ENCODE measurements at regions not wholly inside any gene's neighbourhood (a gene's known extent, or its start where the extent isn't known, plus 50 kb on each side); places are given as distances from the start of the nearest gene placed in this dataset.

DNA sequence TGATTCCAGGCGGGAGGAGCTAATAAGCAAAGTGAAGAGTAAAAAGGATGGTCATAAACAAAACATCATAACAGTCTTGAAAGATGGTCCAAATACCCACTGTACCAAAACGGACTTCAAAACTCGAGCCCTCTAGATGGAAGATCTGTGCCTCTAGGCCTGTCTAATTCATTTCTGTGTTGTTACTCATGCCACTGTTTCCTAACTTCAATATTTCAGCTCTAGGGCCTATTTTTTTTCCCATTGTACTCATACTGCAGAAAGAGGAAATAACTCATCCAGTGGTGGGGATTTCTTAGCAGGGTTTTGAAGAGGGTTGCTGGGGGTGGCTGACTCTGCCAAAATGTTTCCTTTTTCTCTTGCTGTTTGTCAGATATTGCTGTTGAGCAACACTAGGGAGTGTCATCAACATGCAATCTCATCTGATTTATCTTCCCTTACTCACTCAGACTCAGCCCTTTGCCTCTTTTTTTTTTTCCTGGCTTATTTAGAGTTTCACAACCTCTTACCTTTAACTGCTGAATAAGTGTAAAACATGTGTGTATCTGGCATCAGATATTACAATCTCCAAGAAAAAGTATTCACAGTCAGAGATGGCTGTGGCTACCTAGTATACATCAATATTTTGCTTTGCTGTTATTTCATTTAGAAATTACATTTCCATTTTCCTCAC is 189.6 kb downstream of the DUSP6 start:
- TF ChIP-seq POLR2A (IDR thresholded peaks at IDR 0.05): no peak
- TF ChIP-seq, protein P1, sequence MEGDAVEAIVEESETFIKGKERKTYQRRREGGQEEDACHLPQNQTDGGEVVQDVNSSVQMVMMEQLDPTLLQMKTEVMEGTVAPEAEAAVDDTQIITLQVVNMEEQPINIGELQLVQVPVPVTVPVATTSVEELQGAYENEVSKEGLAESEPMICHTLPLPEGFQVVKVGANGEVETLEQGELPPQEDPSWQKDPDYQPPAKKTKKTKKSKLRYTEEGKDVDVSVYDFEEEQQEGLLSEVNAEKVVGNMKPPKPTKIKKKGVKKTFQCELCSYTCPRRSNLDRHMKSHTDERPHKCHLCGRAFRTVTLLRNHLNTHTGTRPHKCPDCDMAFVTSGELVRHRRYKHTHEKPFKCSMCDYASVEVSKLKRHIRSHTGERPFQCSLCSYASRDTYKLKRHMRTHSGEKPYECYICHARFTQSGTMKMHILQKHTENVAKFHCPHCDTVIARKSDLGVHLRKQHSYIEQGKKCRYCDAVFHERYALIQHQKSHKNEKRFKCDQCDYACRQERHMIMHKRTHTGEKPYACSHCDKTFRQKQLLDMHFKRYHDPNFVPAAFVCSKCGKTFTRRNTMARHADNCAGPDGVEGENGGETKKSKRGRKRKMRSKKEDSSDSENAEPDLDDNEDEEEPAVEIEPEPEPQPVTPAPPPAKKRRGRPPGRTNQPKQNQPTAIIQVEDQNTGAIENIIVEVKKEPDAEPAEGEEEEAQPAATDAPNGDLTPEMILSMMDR (IDR thresholded peaks at IDR 0.05): no peak

Measured in lower leg skin (tissue), 3 donors.